C1 segment of cervical spinal cord (tissue), 14 donors: ENCODE measurements at regions not wholly inside any gene's neighbourhood (a gene's known extent, or its start where the extent isn't known, plus 50 kb on each side); places are given as distances from the start of the nearest gene placed in this dataset.

Source experiments
- DNase-seq, 14 donors: peaks; one replicate each; lab custom pipeline; 2025; lab: John Stamatoyannopoulos, UW

DNA sequence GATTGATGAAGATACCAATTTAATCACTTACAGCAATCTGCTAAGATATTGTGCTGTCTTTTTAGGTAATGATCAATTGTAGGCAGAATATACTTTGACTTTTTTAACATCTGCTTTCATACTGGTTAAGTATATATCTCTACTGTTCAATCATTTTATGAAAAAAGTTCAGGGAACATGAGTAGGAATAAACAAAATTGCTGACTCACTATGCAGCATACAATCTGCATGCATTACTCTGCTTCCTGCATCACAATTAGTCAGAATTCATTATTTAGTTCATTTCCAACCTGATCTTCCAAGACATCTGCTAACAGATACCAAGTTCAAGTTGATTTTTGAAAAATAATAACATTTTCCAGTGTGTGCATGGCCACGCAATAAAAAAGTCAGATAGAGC, 1430.4 kb upstream of the LRRTM1 start:
- DNase-seq = no peak

DNA sequence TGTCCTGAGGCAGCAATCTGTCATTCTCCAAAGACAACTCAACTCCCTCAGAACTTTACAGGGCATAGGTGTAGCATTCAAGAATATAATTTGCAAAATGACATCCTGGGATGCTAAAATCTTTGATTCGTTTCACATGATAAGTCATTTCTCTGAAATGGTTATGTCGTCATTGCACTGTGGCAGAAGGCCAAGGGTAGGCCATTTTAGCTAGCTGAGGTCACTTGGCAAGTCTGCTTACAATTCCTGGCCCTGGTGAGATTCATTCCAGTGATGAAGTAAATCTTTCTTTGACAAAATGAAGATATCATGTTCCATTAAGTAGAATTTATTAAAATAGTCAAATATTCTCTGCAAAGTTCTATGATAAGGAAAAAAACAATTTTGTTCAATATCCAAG, 1410.3 kb upstream of the LRRTM1 start:
- DNase-seq = no peak

DNA sequence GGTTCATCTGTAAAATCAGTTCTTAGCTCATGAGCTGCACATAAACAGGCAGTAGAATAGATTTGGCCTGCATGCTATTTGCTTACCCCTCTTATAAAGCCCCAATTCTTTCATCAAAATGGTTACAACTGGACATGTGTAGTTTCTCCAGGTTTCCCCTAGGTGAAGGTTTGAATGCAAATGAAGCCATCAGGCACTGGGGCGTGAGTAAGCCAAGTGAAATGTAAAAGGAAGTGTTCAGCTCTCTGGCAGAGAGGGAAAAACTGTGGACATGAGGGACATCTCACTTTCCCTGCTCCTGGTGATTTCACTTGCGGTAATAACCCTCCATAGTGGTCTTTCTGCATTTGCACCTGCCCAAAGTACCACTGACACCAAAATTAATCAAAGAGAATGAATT, 1402.3 kb upstream of the LRRTM1 start:
- no peak for DNase-seq

DNA sequence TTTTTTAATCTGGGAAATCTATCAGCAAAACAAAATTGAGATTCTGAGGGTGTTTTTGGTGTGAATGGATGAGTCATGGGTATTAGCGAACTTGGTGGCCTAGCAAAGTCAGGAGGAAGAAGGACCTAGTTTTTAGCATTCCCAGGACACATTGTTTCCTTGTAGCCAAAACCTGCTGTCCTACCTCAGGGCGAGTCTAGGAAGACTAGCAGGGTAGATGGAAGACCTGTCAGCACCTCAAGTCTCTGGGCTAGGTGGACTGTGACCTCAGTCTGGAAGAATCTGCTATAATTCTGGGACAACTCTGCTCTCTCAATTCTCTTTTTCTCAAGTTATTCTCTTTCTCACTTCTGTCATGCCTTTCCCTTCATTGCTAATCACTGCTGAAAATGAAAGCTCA, 1399.3 kb upstream of the LRRTM1 start:
- no peak for DNase-seq

DNA sequence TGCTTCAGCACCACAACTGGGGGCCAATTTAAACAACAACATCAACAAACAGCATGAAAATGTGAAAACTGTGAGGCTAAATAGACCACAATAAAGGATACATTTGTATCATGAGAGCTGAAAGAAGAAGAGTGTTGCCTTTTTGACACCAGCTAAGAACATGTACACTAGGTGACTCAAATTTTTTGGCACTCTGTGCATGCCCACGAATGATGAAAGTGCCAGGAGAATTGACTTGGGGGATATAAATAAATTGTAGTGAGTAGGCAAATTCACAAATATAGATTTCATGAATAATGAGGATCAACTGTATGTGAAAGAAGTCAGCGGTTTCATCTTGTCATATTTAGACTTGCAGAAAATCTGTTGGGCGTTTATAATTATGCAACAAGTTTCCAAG, 1388.0 kb upstream of the LRRTM1 start:
- no peak for DNase-seq

DNA sequence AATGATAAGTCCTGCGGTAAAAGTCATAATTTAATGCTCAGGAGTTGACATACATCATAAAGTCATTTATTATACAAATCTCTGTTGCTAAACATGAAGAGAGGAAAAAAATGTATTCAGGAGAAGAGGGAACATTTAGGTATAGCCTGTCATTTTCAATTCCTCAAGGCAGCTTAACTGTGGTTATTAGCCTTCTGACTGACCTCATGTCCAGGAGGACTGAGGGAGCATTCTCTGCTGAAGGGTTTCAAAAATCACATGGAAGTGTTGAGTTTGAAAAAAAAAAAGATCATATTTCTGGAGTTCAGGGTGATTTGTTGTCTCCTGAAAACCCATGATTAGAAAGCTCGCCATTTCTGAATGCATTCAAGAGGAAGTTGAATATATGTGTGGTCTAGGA, 1371.1 kb upstream of the LRRTM1 start:
- no peak for DNase-seq

DNA sequence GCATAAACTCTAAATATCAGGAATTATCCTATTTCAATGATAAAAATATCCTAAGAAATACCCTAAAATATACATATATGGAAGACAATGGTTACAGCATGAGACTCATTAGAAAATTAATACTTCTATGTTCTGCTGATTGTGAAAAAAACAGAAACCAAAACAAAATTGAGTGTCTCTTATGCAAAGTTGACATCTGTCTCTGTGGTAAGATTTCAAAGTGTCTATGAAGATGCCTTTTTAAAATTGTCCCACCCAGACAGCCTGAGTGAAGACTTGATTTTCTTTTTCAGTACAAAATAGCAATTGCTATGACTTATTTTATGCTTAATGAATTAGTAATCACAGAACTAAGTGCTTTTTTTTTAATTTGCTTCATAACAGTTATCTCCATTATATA, 1368.4 kb upstream of the LRRTM1 start:
- no peak for DNase-seq

DNA sequence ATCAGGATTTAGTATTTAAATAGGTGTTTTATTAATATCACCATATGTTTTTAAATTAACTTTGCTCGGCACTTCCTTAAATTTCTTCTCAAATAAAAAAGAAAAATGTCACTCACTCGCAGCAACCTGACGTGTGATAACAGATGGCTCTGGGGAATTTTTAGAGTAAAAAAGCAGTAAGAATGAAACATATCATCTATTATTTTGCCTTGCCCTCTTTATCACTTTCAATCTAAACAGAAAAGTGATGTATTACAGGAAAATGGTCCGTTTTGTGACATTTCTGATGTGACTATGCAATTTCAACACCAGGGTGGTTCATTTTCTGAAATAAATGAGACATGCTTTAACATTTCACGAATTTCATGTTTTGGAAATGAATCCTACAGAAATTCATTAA, 1368.0 kb upstream of the LRRTM1 start:
- DNase-seq = no peak

DNA sequence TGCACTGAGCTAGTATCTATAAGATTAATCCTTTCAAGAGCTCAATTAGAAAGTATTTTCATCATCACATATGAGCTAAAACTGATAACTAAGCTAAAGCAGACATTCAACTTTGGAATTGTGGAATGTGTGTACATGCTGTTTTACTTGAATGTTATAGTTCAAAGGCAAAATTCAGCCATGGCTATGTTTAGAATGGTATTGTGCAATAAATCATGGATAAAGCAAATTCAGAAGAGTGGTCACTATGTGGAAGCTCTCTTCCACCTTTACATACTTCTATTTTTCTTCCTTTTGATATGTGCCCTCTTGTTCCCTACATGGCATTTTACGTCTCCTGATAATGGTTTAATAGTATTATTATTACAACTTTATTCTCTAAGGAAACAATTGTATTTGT, 1366.3 kb upstream of the LRRTM1 start:
- no peak for DNase-seq

DNA sequence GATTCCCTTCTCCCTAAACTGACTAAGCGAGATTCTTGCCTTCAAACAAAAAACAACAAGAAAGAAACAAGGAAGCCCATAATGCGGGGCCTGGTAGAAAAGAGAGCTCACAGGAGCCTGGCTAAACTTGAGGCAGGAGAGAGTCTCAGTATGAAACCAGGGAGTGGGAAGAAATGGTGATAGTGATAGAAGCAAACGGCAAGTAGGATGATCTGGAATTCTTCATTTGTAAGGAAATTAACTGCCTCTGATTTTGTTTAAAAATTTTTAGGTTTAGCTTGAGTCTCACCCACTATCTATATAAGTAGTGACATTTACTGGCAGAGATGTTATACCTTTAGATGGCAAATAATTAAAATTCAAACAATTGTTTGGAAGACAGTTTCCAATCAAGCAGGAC, 1356.5 kb upstream of the LRRTM1 start:
- no peak for DNase-seq

DNA sequence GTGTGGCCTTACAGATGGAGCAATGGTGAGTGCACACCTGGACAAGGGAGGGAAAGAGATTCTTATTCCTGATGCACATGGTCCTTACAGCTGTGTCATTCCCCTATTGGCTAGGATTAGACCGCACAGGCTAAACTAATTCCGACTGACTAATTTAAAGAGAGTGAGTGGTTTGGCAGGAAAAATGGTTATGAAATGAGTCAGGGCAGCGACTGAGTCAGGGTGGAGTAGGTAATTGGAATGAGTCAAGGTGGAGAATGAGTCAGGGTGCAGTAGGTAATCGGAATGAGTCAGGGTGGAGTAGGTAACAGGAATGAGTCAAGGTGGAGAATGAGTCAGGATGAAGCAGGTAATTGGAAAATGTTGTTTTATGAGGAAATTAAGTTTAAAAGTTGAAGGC, 1353.7 kb upstream of the LRRTM1 start:
- DNase-seq = no peak

DNA sequence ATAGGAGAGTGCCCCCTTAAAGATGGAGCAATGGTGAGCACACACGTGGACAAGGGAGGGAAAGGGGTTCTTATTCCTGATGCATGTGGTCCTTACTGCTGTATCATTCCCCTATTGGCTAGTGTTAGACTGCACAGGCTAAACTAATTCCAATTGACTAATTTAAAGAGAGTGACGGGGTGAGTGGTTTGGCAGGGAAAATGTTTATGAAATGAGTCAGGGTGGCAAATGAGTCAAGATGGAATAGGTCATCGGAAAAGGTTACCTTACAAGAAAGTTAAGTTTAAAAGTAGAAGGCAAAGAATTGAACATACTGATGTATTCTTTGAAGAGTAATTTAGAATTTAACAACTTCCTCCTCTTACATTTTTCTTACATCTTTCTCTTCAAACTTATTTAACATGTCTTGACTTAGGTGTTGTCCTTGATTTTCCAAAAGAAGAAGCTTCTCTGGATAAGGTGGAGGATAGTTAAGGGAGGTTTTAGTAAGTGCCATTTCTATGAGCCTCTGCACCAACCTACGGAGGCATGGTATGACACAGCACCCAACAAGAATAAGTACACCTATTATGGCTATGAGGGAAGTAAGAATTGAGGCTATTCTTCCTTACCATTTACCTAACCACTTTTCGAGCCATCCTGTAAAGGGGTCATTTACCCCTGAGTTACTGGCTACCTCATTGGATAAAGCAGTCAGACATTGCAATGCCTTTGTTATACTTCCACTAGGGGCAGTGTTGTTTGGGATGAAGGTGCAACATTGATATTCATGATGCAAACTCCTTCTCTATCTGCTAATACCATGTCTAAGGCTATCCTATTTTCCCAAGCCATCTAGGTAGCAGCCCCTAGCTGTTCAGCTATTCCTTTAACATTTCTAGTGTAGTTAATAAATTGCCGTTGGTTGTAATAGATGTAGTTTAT, 1345.8 kb upstream of the LRRTM1 start:
- DNase-seq = no peak

DNA sequence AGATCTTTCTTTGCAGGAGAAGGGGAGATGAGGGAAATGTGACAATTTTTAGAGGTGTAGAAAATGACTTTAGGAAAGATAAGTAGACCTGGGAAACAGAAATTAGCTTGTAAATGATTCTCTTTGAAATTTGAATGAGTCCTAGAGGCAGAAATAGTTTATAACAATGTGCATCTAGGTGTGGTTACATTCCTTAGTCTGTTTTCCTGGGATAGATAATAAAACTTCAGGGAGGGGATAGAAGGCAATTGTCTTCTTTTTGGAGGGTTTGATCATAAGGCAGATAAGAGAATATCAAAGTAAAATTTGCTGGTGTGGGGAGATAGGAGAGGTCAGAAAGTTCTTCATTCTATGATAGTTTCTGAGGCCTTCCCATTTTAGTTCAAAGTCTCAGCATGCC, 1344.3 kb upstream of the LRRTM1 start:
- DNase-seq = no peak

DNA sequence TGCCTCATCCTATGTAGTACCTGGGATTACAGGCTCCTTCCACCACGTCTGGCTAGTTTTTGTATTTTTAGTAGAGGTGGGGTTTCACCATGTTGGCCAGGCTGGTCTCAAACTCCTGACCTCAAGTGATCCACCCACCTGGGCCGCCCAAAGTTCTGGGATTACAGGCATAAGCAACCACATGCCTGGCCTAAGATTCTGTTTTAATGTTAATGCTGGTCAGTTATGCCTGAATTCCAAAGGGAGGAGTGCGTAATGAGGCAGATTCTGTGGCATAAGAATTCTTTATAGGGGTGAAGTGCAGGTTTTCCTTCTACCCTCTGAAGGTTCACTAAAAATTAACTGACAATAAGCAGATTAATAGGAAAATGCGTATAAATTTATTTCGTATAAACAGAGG, 1343.8 kb upstream of the LRRTM1 start:
- DNase-seq = no peak

DNA sequence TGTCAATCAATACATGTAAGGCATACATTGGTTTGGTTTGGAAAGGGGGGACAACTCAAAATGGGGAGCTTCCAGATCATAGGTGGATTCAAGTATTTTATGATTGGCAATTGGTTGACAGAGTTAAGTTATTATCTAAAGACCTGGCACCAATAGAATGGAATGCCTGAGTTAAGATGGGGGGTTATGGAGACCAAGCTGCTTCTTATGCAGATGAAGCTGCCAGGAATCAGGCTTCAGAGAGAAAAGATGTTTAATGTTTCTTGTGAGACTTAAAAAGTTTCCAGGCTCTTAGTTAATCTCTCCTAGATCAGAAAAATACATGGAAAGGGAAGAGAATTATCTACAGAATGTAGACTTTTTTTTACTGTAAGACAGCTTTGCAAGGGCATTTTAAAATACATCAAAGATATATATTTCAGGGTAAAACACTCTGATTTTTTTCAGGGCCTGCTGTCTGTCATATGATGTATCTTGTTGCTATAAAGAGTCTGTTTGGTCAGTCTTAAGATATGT, 1343.2 kb upstream of the LRRTM1 start:
- DNase-seq = no peak

DNA sequence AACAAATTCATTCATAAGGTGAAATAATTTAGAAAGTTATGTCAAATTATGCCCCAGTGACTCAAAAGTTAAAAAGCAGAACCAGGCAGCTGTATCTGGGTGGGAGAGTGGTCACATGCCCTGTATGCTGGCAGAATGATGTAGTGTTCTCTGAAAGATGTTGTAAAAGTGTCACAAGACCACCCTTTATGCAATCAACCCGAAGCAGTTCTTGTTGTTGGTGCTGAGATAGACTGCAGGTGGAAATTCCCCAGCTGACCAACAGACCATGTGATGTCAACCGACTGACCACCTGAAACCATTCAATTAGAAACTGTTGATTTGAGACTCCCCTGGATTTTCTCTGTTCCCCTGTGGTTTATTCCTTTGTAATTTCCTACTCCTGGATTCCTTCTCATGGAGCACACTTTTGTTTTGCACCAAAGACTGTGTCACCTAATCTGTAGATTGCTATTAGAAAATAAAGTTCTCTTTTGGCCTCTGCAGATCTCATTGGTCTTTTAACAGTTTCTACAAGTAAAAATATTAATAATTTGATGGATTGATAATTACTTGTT, 1341.3 kb upstream of the LRRTM1 start:
- no peak for DNase-seq

DNA sequence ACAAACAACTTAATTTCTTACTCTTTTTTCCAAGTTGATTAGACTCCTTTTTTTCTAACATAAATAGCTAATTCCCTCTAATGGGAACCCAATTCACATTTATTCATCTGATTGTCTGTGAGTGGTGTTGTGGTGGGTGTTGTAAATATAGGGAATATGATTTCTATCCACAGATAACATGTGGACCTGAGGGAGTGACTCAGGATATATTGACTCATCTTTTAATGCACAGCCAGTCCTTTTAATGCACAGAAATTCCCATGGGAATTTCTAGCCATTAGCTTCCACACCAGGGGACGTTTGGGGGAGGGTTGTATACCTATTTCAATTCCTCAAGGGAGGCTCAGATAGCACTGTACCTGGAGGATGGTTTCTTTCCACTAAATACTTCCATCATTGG, 1339.6 kb upstream of the LRRTM1 start:
- DNase-seq = no peak

DNA sequence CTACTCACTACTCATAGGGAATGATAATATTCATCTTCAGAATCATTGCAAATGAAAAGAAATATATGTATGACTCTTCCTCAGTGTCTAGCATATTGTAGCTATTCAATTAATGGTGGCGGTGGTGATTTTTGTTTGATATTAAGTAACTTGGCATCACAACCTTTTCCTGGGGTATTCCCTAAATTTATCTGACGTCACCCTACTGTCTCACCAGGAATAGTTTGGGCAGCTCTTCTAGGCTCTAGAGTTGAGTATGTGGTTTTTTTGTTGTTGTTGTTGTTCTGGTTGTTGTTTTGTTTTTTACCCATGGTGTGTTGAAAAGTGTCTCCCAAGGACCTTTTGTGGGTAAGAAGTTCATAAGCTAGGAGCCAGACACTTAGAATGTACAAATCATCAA, 1320.3 kb upstream of the LRRTM1 start:
- no peak for DNase-seq

DNA sequence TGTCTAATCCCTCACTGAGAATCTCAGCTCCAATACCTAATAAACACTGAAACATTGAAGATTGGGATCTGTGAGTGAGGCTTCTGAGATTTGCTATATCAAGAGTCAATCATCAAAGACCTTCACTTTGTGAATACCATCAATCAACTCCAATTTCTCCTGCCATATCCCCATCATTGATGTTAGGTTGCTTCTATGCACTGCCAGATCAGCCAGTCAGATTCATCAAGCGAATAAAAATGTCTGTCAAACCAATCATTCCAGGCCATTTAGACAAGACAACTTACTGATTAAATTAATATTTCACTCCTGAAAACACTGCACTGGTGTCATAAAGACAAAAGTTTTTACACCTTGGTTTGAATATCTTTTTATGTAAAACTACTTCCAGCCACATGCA, 1295.5 kb upstream of the LRRTM1 start:
- DNase-seq = no peak

DNA sequence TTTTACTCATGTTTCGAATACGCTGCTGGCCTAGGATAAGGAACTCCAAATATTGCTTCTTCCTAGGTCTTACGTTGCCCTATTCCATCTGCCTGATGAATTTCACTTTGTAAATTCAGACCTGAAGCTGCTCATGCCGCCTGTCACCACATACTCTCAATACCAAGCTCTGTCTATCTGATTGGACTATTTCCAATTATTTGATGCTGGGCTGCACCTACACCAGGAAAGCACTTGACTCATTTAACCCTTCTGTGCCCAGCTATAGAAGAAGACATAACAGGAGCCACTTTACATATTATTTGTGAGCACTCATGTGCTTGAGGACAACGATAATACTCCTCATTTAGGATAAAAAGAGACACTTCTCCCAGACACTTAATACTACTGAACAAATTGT, 1293.9 kb upstream of the LRRTM1 start:
- DNase-seq = no peak

DNA sequence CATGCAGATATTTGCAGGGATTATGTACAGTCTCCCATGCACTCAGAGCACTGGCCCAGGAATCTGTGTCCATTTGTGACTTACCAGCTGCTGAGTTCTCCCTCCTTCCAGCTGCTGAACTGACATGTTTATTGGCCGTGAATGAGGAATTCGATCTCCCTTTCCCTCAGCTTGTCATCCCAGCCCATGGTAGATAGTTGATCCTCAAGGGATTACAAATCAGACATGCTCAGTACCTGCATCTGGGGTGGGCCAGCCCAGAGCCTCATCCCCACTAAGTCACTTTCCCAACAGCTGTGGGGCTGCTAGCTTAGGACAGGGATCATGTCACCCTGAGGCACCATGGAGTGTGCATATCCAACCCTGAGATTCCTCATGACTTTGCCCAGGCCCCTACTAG, 1284.9 kb upstream of the LRRTM1 start:
- no peak for DNase-seq

DNA sequence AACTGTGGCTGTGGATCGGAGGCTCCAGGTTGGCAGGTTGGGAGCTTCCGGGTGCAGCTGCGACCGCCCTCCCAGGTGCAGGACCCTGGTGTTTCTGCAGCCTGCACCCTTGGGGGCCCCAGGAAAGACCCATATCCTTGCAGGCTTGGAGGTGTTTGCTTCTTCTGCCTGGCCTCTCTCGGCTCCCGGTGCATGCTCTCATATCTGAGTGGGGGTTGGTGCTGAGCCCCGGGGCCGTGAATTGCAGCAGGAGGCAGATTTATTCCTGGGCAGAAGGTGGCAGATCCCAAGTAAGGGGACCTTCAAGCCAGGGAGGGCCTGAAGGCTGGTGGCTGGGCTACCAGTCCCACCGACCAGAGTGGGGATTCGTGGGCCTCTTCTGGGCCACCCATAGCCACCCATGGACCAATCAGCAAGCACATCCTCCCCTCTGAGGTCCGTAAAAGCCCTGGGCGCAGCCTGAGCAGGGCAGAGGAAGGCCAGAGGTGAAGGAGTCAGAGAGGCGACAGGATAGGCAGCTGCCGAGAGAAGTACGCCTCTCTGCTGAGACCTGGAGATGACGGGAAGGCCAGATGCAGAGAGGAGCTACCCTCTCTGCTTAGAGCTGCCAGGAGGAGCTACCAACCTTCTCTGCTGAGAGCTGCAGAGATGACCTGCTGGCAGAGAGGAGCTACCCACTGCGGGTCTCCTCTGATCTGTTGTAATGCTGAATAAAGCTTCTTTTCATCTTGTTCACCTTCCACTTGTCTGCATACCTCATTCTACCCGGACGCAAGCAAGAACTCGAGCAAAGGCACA, 1279.0 kb upstream of the LRRTM1 start:
- no peak for DNase-seq

DNA sequence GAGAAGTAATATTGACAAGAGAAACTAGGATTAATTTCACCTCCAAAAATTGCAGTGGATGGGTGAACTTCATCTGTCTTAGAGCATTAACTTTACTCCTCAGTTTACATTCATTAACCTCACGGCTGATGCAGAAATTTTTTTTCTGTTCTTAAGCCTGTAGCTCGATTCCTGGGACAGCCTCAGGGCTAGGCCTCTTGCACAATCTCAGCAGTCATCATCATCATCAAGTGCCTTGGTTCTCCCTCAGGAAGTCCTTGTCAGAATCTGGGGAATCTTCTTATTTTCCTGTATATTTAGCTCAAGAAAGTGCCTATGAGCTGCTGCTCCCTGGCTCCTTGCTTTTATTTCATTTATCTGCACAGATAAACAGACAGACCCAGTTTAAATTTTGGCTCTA, 1272.2 kb upstream of the LRRTM1 start:
- no peak for DNase-seq
